ENCODE measurements at regions not wholly inside any gene's neighbourhood (a gene's known extent, or its start where the extent isn't known, plus 50 kb on each side); places are given as distances from the start of the nearest gene placed in this dataset.

- no peak for TF ChIP-seq CTCF (IDR thresholded peaks at IDR 0.05; ENCODE audit: low read depth, low read length)
- peak overlapping the region in 1 of 2 donors; percentile 15 for H3K4me3 ChIP-seq (replicated peaks in 1 of 2; ENCODE audit: low read depth in 2 of 2, low read length in 2 of 2)
- peak; percentile 94 to 97 for DNase-seq (ENCODE audit: low read depth in 2 of 2)
These were observed 184.5 kb upstream of the CXCL12 start for GRCh38 chr10:44569193-44570091.

DNA sequence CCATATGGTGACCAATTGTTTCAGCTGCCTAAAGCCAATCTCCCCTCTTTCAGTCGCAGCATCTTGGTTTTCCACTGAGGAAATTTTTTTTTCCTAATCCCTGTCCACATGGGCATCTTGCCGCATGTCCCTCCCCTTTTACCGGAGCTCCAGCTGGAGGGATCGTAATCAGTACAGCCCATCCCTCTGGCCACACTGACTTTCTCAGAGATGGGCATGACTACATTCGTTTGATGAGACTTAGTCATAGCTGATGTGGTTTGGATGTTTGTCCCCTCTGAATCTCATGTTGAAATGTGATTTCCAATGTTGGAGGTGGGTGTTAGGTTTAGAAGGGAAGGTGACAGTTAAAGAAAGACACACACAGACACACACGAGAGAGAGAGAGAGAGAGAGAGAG lies 186.8 kb upstream of the CXCL12 start:
- no peak for TF ChIP-seq CTCF (IDR thresholded peaks at IDR 0.05; ENCODE audit: low read depth, low read length)
- DNase-seq (ENCODE audit: low read depth in 2 of 2) = peak in 1 of 2 donors; percentile 58
- no peak overlapping the region for H3K4me3 ChIP-seq (replicated peaks in 1 of 2; ENCODE audit: low read depth in 2 of 2, low read length in 2 of 2)

GRCh38 chr10:44572146-44572545 lies 187.2 kb upstream of the CXCL12 start:
- H3K4me3 ChIP-seq (replicated peaks in 1 of 2; ENCODE audit: low read depth in 2 of 2, low read length in 2 of 2) = no peak overlapping the region
- DNase-seq (ENCODE audit: low read depth in 2 of 2) = no peak
- TF ChIP-seq CTCF (IDR thresholded peaks at IDR 0.05; ENCODE audit: low read depth, low read length) = no peak

- TF ChIP-seq CTCF (IDR thresholded peaks at IDR 0.05; ENCODE audit: low read depth, low read length) = no peak
- H3K4me3 ChIP-seq (replicated peaks in 1 of 2; ENCODE audit: low read depth in 2 of 2, low read length in 2 of 2) = no peak overlapping the region
- DNase-seq (ENCODE audit: low read depth in 2 of 2) = no peak
These were observed 188.9 kb upstream of the CXCL12 start for GRCh38 chr10:44573821-44574220.

- no peak overlapping the region for H3K4me3 ChIP-seq (replicated peaks in 1 of 2; ENCODE audit: low read depth in 2 of 2, low read length in 2 of 2)
- no peak for DNase-seq (ENCODE audit: low read depth in 2 of 2)
- TF ChIP-seq CTCF (IDR thresholded peaks at IDR 0.05; ENCODE audit: low read depth, low read length) = no peak
These were observed 189.9 kb upstream of the CXCL12 start for GRCh38 chr10:44574596-44575480.

GRCh38 chr10:44575601-44576380 lies 190.9 kb upstream of the CXCL12 start:
- no peak for DNase-seq (ENCODE audit: low read depth in 2 of 2)
- H3K4me3 ChIP-seq (replicated peaks in 1 of 2; ENCODE audit: low read depth in 2 of 2, low read length in 2 of 2) = no peak overlapping the region
- no peak for TF ChIP-seq CTCF (IDR thresholded peaks at IDR 0.05; ENCODE audit: low read depth, low read length)
